ENCODE measurements at regions not wholly inside any gene's neighbourhood (a gene's known extent, or its start where the extent isn't known, plus 50 kb on each side); places are given as distances from the start of the nearest gene placed in this dataset.
"Not testable (repeated sequence)": the region's sequence is repeated elsewhere in the genome, so short reads cannot be mapped to it uniquely, and the experiment has no call there.

DNA sequence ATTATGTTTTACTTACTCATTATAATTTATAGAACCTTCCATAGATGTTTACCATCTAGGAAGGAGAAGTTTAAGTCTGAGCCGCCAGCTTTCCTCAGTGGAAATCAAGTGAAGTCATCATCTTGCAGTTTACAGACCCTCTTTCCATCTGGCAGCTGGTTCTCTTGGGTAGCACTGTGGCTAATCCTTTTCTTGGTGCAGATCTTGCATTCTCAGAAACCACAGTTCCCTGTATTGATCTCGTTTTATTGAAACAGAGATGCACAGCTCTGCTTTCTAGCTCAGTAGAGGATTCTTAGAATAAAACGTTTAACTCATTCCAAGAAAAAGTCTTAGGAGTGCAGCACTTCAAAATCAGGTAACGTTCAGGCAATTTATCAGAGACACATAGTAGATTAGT, 1154.7 kb downstream of the FOXD4L5 start:
- H3K36me3 ChIP-seq (ENCODE audit: control insufficient read depth in 2 of 2, insufficient read depth in 2 of 2, low read length in 1 of 2); H3K4me1 ChIP-seq (ENCODE audit: control insufficient read depth in 2 of 2, insufficient read depth in 2 of 2, low read length in 1 of 2); H3K27me3 ChIP-seq (ENCODE audit: control insufficient read depth in 1 of 2, insufficient read depth in 2 of 2, low read length in 2 of 2); H3K27ac ChIP-seq (ENCODE audit: low read depth in 2 of 2, low read length in 1 of 2); H3K4me3 ChIP-seq (ENCODE audit: low read depth in 1 of 2, low read length in 2 of 2); H3K9me3 ChIP-seq (ENCODE audit: control insufficient read depth in 2 of 2, insufficient read depth in 1 of 2, low read depth in 1 of 2, low read length in 1 of 2): not testable (repeated sequence)
- WGBS, 2 donors = 19 to 30% methylated on average over 4 of the region's 4 CpGs

DNA sequence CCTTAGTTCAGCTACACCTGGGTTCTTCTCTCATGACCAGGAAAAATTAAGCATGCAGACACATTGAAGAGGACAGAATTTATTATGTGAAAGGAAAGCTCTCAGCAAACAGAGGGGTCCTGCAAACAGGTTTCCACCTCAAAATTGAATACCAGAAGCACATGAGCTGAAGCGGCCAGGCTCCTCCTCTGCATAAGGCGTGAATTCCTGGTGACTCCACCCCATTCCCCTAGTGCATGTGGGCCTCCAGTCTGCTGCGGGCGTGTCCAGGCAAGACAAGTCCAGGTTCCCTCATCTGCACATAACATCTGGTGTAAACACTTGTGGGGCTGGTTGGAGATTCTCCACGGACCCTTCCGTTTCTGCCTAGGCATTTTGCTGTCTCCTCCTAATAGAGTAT, 1156.4 kb downstream of the FOXD4L5 start:
- Histone ChIP-seq H3K36me3 (ENCODE audit: control insufficient read depth in 2 of 2, insufficient read depth in 2 of 2, low read length in 1 of 2) (no peaks in the 10 kb centered on the region), H3K4me1 (ENCODE audit: control insufficient read depth in 2 of 2, insufficient read depth in 2 of 2, low read length in 1 of 2) (no peaks in the 10 kb centered on the region), H3K27ac (ENCODE audit: low read depth in 2 of 2, low read length in 1 of 2) (no peak overlapping the region), H3K27me3 (ENCODE audit: control insufficient read depth in 1 of 2, insufficient read depth in 2 of 2, low read length in 2 of 2) (no peaks in the 10 kb centered on the region), H3K9me3 (ENCODE audit: control insufficient read depth in 2 of 2, insufficient read depth in 1 of 2, low read depth in 1 of 2, low read length in 1 of 2) (peaks cover 0 to 4% of the 10 kb centered on the region in 2 donors), H3K4me3 (ENCODE audit: low read depth in 1 of 2, low read length in 2 of 2) (no peak overlapping the region)
- 78 to 82% methylated on average over 6 of the region's 6 CpGs for WGBS, 2 donors

DNA sequence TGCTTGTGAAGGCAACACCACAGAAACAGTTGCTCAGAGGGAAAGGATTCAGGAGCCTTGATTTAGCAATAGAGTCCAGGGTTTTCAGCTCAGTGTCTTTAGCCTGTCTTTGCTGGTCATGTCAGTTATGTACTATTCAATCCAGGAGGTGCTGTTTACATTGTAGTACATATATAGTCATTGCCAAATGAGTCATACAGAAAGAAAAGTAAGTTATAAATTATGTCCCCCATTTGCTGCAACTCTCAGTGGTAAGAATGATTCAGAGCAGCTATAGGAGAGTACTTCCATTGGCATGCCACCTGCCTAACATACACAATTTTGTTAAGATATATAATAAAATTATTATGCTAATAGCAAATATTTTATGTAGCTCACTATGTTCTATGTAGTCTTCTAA, 1163.4 kb downstream of the FOXD4L5 start:
- not testable (repeated sequence) for H3K27ac ChIP-seq (ENCODE audit: low read depth in 2 of 2, low read length in 1 of 2); H3K9me3 ChIP-seq (ENCODE audit: control insufficient read depth in 2 of 2, insufficient read depth in 1 of 2, low read depth in 1 of 2, low read length in 1 of 2); H3K27me3 ChIP-seq (ENCODE audit: control insufficient read depth in 1 of 2, insufficient read depth in 2 of 2, low read length in 2 of 2); H3K36me3 ChIP-seq (ENCODE audit: control insufficient read depth in 2 of 2, insufficient read depth in 2 of 2, low read length in 1 of 2); H3K4me1 ChIP-seq (ENCODE audit: control insufficient read depth in 2 of 2, insufficient read depth in 2 of 2, low read length in 1 of 2); H3K4me3 ChIP-seq (ENCODE audit: low read depth in 1 of 2, low read length in 2 of 2)

DNA sequence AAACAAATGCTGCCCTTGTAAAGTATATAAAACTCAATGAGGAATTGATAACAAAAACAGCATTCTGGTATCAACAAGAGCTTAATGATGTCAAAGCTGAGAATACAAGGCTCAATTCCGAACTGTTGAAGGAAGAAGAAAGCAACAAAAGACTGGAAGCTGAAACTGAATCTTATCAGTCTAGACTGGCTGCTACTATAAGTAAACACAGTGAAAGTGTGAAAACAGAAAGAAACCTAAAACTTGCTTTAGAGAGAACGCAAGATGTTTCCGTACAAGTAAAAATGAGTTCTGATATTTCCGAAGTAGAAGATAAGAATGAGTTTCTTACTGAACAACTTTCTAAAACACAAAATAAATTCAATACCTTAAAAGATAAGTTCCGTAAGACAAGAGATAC, 1167.7 kb downstream of the FOXD4L5 start:
- H3K27me3 ChIP-seq (ENCODE audit: control insufficient read depth in 1 of 2, insufficient read depth in 2 of 2, low read length in 2 of 2); H3K4me3 ChIP-seq (ENCODE audit: low read depth in 1 of 2, low read length in 2 of 2); H3K36me3 ChIP-seq (ENCODE audit: control insufficient read depth in 2 of 2, insufficient read depth in 2 of 2, low read length in 1 of 2); H3K9me3 ChIP-seq (ENCODE audit: control insufficient read depth in 2 of 2, insufficient read depth in 1 of 2, low read depth in 1 of 2, low read length in 1 of 2); H3K4me1 ChIP-seq (ENCODE audit: control insufficient read depth in 2 of 2, insufficient read depth in 2 of 2, low read length in 1 of 2); H3K27ac ChIP-seq (ENCODE audit: low read depth in 2 of 2, low read length in 1 of 2): not testable (repeated sequence)
- WGBS, 2 donors = 84 to 87% methylated on average over 5 of the region's 5 CpGs

DNA sequence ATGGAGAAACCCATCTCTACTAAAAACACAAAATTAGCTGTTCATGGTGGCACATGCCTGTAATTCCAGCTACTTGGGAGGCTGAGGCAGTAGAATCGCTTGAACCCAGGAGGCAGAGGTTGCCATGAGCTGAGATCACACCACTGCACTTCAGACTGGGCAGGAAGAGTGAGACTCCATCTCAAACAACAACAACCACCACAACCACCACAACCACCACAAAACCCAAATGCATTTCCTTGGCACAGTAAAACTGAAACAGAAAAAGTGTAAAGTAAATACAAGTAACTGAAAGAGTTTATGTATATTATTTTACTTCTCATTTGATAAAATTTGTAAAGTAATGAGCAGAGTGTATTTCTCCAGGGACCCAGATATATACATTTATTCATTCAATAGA, 1177.1 kb downstream of the FOXD4L5 start:
- not testable (repeated sequence) for H3K27me3 ChIP-seq (ENCODE audit: control insufficient read depth in 1 of 2, insufficient read depth in 2 of 2, low read length in 2 of 2); H3K27ac ChIP-seq (ENCODE audit: low read depth in 2 of 2, low read length in 1 of 2); H3K4me3 ChIP-seq (ENCODE audit: low read depth in 1 of 2, low read length in 2 of 2); H3K36me3 ChIP-seq (ENCODE audit: control insufficient read depth in 2 of 2, insufficient read depth in 2 of 2, low read length in 1 of 2); H3K9me3 ChIP-seq (ENCODE audit: control insufficient read depth in 2 of 2, insufficient read depth in 1 of 2, low read depth in 1 of 2, low read length in 1 of 2); H3K4me1 ChIP-seq (ENCODE audit: control insufficient read depth in 2 of 2, insufficient read depth in 2 of 2, low read length in 1 of 2)
- WGBS, 2 donors = 40 to 53% methylated on average over 1 of the region's 1 CpG

DNA sequence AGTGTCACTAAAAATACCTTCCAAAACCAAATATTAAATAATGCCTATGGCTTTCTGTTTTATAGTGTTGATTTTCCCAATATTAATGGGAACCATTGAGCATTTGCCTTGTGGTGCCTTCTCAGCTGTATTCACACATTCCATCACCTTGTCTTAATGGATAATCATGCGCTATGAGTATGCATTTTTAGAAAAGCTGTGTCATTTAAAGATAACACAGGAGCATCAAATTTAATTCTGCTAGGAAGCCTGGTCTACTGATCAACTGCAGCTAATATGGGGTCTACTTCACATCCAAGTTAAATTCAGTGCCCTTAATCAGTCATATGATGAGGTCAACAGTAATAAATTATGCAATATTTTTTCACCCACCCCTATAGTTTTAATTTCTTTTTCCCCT, 1177.8 kb downstream of the FOXD4L5 start:
- not testable (repeated sequence) for H3K4me3 ChIP-seq (ENCODE audit: low read depth in 1 of 2, low read length in 2 of 2); H3K27ac ChIP-seq (ENCODE audit: low read depth in 2 of 2, low read length in 1 of 2); H3K27me3 ChIP-seq (ENCODE audit: control insufficient read depth in 1 of 2, insufficient read depth in 2 of 2, low read length in 2 of 2); H3K9me3 ChIP-seq (ENCODE audit: control insufficient read depth in 2 of 2, insufficient read depth in 1 of 2, low read depth in 1 of 2, low read length in 1 of 2); H3K36me3 ChIP-seq (ENCODE audit: control insufficient read depth in 2 of 2, insufficient read depth in 2 of 2, low read length in 1 of 2); H3K4me1 ChIP-seq (ENCODE audit: control insufficient read depth in 2 of 2, insufficient read depth in 2 of 2, low read length in 1 of 2)
- WGBS, 2 donors = 42 to 75% methylated on average over 1 of the region's 1 CpG

DNA sequence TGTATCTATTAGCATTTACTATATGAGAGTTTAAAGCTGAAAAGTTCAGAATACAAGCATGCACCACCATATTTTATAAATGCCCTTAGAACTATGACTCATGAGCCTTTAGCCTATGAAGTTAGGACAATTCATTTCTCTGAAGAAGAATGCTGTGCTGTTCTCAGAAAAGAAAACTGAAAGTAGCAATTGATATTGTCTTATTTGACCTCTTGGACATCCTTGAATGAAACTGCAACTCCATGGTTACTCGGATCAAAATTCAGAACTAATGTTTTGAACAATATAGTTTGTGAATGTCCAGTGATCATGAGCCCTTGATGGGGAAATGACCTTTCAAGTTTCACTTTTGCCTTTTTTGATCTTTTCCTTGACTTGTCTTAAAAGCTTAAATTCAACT, 1179.8 kb downstream of the FOXD4L5 start:
- not testable (repeated sequence) for H3K4me1 ChIP-seq (ENCODE audit: control insufficient read depth in 2 of 2, insufficient read depth in 2 of 2, low read length in 1 of 2); H3K9me3 ChIP-seq (ENCODE audit: control insufficient read depth in 2 of 2, insufficient read depth in 1 of 2, low read depth in 1 of 2, low read length in 1 of 2)
- WGBS, 2 donors = 42 to 51% methylated on average over 1 of the region's 1 CpG

DNA sequence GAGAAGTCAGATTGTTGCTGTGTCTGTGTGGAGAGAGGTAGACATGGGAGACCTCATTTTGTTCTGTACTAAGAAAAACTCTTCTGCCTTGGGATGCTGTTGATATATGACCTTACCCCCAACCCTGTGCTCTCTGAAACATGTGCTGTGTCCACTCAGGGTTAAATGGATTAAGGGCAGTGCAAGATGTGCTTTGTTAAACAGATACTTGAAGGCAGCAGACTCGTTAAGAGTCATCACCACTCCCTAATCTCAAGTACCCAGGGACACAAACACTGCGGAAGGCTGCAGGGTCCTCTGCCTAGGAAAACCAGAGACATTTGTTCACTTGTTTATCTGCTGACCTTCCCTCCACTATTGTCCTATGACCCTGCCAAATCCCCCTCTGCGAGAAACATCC, 1183.5 kb downstream of the FOXD4L5 start:
- not testable (repeated sequence) for H3K27me3 ChIP-seq (ENCODE audit: control insufficient read depth in 1 of 2, insufficient read depth in 2 of 2, low read length in 2 of 2); H3K9me3 ChIP-seq (ENCODE audit: control insufficient read depth in 2 of 2, insufficient read depth in 1 of 2, low read depth in 1 of 2, low read length in 1 of 2); H3K4me1 ChIP-seq (ENCODE audit: control insufficient read depth in 2 of 2, insufficient read depth in 2 of 2, low read length in 1 of 2); H3K36me3 ChIP-seq (ENCODE audit: control insufficient read depth in 2 of 2, insufficient read depth in 2 of 2, low read length in 1 of 2); H3K4me3 ChIP-seq (ENCODE audit: low read depth in 1 of 2, low read length in 2 of 2); H3K27ac ChIP-seq (ENCODE audit: low read depth in 2 of 2, low read length in 1 of 2)
- WGBS, 2 donors = 60% methylated on average over 3 of the region's 3 CpGs

More for the DNA sequence above, 1179.8 kb downstream of the FOXD4L5 start:
- not testable (repeated sequence) for H3K4me3 ChIP-seq (ENCODE audit: low read depth in 1 of 2, low read length in 2 of 2); H3K36me3 ChIP-seq (ENCODE audit: control insufficient read depth in 2 of 2, insufficient read depth in 2 of 2, low read length in 1 of 2); H3K27ac ChIP-seq (ENCODE audit: low read depth in 2 of 2, low read length in 1 of 2); H3K27me3 ChIP-seq (ENCODE audit: control insufficient read depth in 1 of 2, insufficient read depth in 2 of 2, low read length in 2 of 2)

DNA sequence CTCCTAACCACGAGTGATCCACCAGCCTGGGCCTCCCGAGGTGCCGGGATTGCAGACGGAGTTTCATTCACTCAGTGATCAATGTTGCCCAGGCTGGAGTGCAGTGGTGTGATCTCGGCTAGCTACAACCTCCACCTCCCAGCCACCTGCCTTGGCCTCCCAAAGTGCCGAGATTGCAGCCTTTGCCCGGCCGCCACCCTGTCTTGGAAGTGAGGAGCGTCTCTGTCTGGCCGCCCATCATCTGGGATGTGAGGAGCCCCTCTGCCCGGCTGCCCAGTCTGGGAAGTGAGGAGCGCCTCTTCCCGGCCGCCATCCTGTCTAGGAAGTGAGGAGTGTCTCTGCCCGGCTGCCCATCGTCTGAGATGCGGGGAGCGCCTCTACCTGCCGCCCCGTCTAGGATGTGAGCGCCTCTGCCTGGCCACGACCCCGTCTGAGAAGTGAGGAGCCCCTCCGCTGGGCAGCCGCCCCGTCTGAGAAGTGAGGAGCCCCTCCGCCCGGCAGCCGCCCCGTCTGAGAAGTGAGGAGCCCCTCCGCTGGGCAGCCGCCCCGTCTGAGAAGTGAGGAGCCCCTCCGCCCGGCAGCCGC, 1184.3 kb downstream of the FOXD4L5 start:
- 81 to 88% methylated on average over 31 to 36 of the region's 36 CpGs for WGBS, 2 donors
- not testable (repeated sequence) for H3K4me1 ChIP-seq (ENCODE audit: control insufficient read depth in 2 of 2, insufficient read depth in 2 of 2, low read length in 1 of 2); H3K4me3 ChIP-seq (ENCODE audit: low read depth in 1 of 2, low read length in 2 of 2); H3K9me3 ChIP-seq (ENCODE audit: control insufficient read depth in 2 of 2, insufficient read depth in 1 of 2, low read depth in 1 of 2, low read length in 1 of 2); H3K27ac ChIP-seq (ENCODE audit: low read depth in 2 of 2, low read length in 1 of 2); H3K36me3 ChIP-seq (ENCODE audit: control insufficient read depth in 2 of 2, insufficient read depth in 2 of 2, low read length in 1 of 2); H3K27me3 ChIP-seq (ENCODE audit: control insufficient read depth in 1 of 2, insufficient read depth in 2 of 2, low read length in 2 of 2)

DNA sequence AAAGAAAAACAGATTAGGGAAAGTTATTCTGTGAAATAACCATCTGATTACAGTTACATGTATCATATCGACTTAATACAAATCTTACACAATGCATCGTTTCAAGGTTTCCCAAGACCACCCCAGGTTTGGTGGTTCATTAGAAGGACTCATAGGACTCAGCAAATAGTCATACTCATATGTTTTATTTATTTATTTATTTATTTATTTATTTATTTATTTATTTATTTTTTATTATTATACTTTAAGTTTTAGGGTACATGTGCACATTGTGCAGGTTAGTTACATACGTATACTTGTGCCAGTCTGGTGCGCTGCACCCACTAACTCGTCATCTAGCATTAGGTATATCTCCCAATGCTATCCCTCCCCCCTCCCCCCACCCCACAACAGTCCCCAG, 1199.0 kb downstream of the FOXD4L5 start:
- H3K27me3 ChIP-seq (ENCODE audit: control insufficient read depth in 1 of 2, insufficient read depth in 2 of 2, low read length in 2 of 2); H3K4me3 ChIP-seq (ENCODE audit: low read depth in 1 of 2, low read length in 2 of 2); H3K4me1 ChIP-seq (ENCODE audit: control insufficient read depth in 2 of 2, insufficient read depth in 2 of 2, low read length in 1 of 2); H3K9me3 ChIP-seq (ENCODE audit: control insufficient read depth in 2 of 2, insufficient read depth in 1 of 2, low read depth in 1 of 2, low read length in 1 of 2); H3K36me3 ChIP-seq (ENCODE audit: control insufficient read depth in 2 of 2, insufficient read depth in 2 of 2, low read length in 1 of 2); H3K27ac ChIP-seq (ENCODE audit: low read depth in 2 of 2, low read length in 1 of 2): not testable (repeated sequence)
- WGBS, 2 donors = 65 to 78% methylated on average over 5 of the region's 5 CpGs

Measured in esophagus (tissue), 2 donors.